GM18511 (cell line): ENCODE measurements at regions not wholly inside any gene's neighbourhood (a gene's known extent, or its start where the extent isn't known, plus 50 kb on each side); places are given as distances from the start of the nearest gene placed in this dataset.

ENCODE experiments used
- ATAC-seq: cut with Tn5 transposase; IDR thresholded peaks from one replicate; pipeline ENCODE4 v1.9.1; 2021; ENCODE audit warnings: mild to moderate bottlenecking, moderate library complexity; ENCODE audit not compliant: unreplicated experiment

- no peak for ATAC-seq
Measured at GRCh38 chr2:117065912-117066311, 748.6 kb upstream of the DDX18 start.

- ATAC-seq, result no peak
Measured at GRCh38 chr2:117067900-117068299, 746.6 kb upstream of the DDX18 start.

GRCh38 chr2:117068371-117068770, 746.1 kb upstream of the DDX18 start:
- ATAC-seq, result no peak

GRCh38 chr2:117071556-117072102, 742.9 kb upstream of the DDX18 start:
- ATAC-seq, result no peak

- no peak for ATAC-seq
Measured at GRCh38 chr2:117074756-117075155, 739.7 kb upstream of the DDX18 start.

- ATAC-seq, result no peak
Measured at GRCh38 chr2:117085256-117085655, 729.2 kb upstream of the DDX18 start.

GRCh38 chr2:117085737-117086136, 728.8 kb upstream of the DDX18 start:
- ATAC-seq, result no peak

GRCh38 chr2:117086174-117086942, 728.1 kb upstream of the DDX18 start:
- no peak for ATAC-seq

- ATAC-seq, result no peak
Measured at GRCh38 chr2:117086943-117087250, 727.6 kb upstream of the DDX18 start.

GRCh38 chr2:117087535-117088291, 726.8 kb upstream of the DDX18 start:
- no peak for ATAC-seq

- no peak for ATAC-seq
Measured at GRCh38 chr2:117091041-117091837, 723.3 kb upstream of the DDX18 start.

GRCh38 chr2:117101613-117102012, 712.9 kb upstream of the DDX18 start:
- no peak for ATAC-seq

GRCh38 chr2:117108741-117109267, 705.7 kb upstream of the DDX18 start:
- no peak for ATAC-seq

- ATAC-seq, result no peak
Measured at GRCh38 chr2:117118994-117119393, 695.5 kb upstream of the DDX18 start.

GRCh38 chr2:117123362-117123761, 691.1 kb upstream of the DDX18 start:
- no peak for ATAC-seq

GRCh38 chr2:117126656-117127055, 687.8 kb upstream of the DDX18 start:
- ATAC-seq, result no peak

GRCh38 chr2:117127680-117128079, 686.8 kb upstream of the DDX18 start:
- ATAC-seq, result no peak

- no peak for ATAC-seq
Measured at GRCh38 chr2:117128461-117128860, 686.0 kb upstream of the DDX18 start.

GRCh38 chr2:117137371-117137770, 677.1 kb upstream of the DDX18 start:
- no peak for ATAC-seq

GRCh38 chr2:117169036-117169765, 645.3 kb upstream of the DDX18 start:
- no peak for ATAC-seq
